HL-60 (cell line): ENCODE measurements at regions not wholly inside any gene's neighbourhood (a gene's known extent, or its start where the extent isn't known, plus 50 kb on each side); places are given as distances from the start of the nearest gene placed in this dataset.

Experiments
- DNase-seq, 2 experiments: peaks; one replicate each; pipeline ENCODE4 v3.0.0-alpha.2; 2010 to 2020; ENCODE audit warnings: low read depth in 1 of 2, low spot score in 1 of 2
- H3K27ac ChIP-seq: fragments of 250-450 bp; sonication (Bioruptor Pico); replicated peaks from 2 replicates; pipeline ENCODE4 v1.5.1; 2020; ENCODE audit warnings: mild to moderate bottlenecking, moderate library complexity
- H3K27me3 ChIP-seq: fragments of 250-450 bp; sonication (Bioruptor Pico); 2 replicates; pipeline ENCODE4 v1.5.1; 2021; ENCODE audit warnings: mild to moderate bottlenecking, moderate library complexity; ENCODE audit not compliant: insufficient read depth, poor library complexity, severe bottlenecking
- H3K4me3 ChIP-seq: replicated peaks from 2 replicates; pipeline ENCODE4 v1.5.1; 2011; ENCODE audit warnings: mild to moderate bottlenecking, control low read depth, low read length; ENCODE audit not compliant: insufficient read depth
- GABPA ChIP-seq: IDR thresholded peaks from 2 replicates; pipeline ENCODE4 v1.6.1; 2012; ENCODE audit warnings: low read depth
- POLR2AphosphoS5 ChIP-seq: IDR thresholded peaks from 2 replicates; pipeline ENCODE4 v1.6.1; 2012; ENCODE audit warnings: low read depth
- REST ChIP-seq: IDR thresholded peaks from 2 replicates; pipeline ENCODE4 v1.6.1; 2012; ENCODE audit warnings: low read depth; ENCODE audit not compliant: insufficient replicate concordance
- SPI1 ChIP-seq: IDR thresholded peaks from 2 replicates; pipeline ENCODE4 v1.6.1; 2012; ENCODE audit warnings: low read depth, mild to moderate bottlenecking, borderline replicate concordance
- TF ChIP-seq, protein P1 (sequence below): IDR thresholded peaks from one replicate; pipeline ENCODE4 v1.5.1; 2011; ENCODE audit warnings: low read length, control low read depth, inconsistent platforms; ENCODE audit not compliant: insufficient read depth

DNA sequence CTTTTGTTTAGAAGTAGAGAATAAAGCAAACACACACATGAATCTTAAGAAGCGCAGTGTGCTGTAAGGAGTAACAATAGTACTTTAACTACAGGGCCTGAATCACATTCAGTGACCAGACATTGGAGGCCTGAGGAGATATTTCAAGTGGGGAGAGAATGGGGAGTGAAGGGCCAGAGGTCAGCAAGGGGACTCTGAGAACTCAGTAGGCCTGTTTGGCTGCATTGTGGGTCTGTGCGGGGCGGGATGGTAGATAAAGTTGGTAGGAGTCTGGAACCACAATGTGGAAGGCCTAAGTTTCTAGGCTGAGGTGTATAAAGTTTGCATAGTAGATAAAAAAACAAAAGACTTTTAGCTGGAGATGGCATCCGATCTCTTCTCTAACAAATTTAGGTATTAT lies 52.7 kb upstream of the WLS start:
- DNase-seq = no peak
- Histone ChIP-seq H3K27ac (no peak overlapping the region), H3K4me3 (no peak overlapping the region), H3K27me3 (no peaks in the 10 kb centered on the region)
- TF ChIP-seq, protein P1, sequence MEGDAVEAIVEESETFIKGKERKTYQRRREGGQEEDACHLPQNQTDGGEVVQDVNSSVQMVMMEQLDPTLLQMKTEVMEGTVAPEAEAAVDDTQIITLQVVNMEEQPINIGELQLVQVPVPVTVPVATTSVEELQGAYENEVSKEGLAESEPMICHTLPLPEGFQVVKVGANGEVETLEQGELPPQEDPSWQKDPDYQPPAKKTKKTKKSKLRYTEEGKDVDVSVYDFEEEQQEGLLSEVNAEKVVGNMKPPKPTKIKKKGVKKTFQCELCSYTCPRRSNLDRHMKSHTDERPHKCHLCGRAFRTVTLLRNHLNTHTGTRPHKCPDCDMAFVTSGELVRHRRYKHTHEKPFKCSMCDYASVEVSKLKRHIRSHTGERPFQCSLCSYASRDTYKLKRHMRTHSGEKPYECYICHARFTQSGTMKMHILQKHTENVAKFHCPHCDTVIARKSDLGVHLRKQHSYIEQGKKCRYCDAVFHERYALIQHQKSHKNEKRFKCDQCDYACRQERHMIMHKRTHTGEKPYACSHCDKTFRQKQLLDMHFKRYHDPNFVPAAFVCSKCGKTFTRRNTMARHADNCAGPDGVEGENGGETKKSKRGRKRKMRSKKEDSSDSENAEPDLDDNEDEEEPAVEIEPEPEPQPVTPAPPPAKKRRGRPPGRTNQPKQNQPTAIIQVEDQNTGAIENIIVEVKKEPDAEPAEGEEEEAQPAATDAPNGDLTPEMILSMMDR = no peak
- TF ChIP-seq GABPA (no peak), REST (no peak), SPI1 (no peak), POLR2AphosphoS5 (no peak)

DNA sequence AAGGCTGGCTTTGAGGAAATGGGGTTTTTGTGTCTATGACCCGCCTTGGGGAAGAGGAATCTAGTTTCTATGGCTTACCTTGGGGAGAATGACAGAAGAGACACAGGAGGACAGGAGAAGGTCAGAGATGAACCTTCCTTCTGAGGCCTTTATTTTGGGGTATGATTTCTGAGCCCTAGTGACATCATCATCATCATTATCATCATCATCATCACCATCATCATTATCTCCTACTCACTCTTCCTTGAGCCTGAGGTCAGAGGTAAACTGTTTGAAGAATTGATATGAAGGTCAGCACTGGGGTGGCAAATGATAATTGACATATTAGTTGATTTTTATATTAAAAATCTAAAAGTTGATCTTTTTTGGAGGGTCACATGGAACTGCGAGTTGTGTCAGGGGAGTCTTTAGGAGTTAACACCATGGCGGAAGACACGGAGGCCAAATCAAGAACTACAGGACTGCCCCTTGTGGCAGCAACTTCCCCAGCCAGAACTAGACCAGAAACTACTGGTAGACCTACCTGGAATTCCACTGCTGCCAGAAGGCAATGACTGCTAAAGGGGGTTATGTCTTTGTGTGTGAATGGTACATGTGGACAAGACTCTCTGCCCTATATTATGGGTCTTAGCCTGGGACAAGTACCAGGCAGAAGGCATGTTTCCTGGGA lies 49.8 kb upstream of the WLS start:
- no peak for DNase-seq
- Histone ChIP-seq H3K27me3 (no peaks in the 10 kb centered on the region), H3K27ac (no peak overlapping the region), H3K4me3 (no peak overlapping the region)
- TF ChIP-seq REST (no peak), POLR2AphosphoS5 (no peak), GABPA (no peak), SPI1 (no peak)
- TF ChIP-seq, protein P1 = no peak
